RWPE2 (cell line): ENCODE measurements at regions not wholly inside any gene's neighbourhood (a gene's known extent, or its start where the extent isn't known, plus 50 kb on each side); places are given as distances from the start of the nearest gene placed in this dataset.

Source experiments
- ATAC-seq: fragments of 200-7000 bp; cut with Tn5 transposase; 3 replicates; pipeline ENCODE4 v1.9.1; 2021; ENCODE audit warnings: low read depth
- DNase-seq: peaks from one replicate; pipeline ENCODE4 v3.0.0-alpha.2; 2020; ENCODE audit warnings: low spot score
- H3K27ac ChIP-seq: fragments of 450-650 bp; 2 replicates; pipeline ENCODE4 v1.5.1; 2017; ENCODE audit warnings: mild to moderate bottlenecking; ENCODE audit not compliant: poor library complexity, severe bottlenecking
- H3K27me3 ChIP-seq: fragments of 250-450 bp; sonication (Bioruptor Pico); 2 replicates; pipeline ENCODE4 v1.5.1; 2021; ENCODE audit warnings: mild to moderate bottlenecking, moderate library complexity; ENCODE audit not compliant: insufficient read depth, poor library complexity, severe bottlenecking
- H3K36me3 ChIP-seq: fragments of 250-450 bp; sonication (Bioruptor Pico); 2 replicates; pipeline ENCODE4 v1.5.1; 2020; ENCODE audit warnings: low read depth, mild to moderate bottlenecking, moderate library complexity
- H3K4me1 ChIP-seq: fragments of 250-450 bp; sonication (Bioruptor Pico); 2 replicates; pipeline ENCODE4 v1.5.1; 2021; ENCODE audit warnings: mild to moderate bottlenecking, moderate library complexity; ENCODE audit not compliant: insufficient read depth, poor library complexity, severe bottlenecking
- H3K4me3 ChIP-seq: fragments of 250-450 bp; sonication (Bioruptor Pico); 2 replicates; pipeline ENCODE4 v1.5.1; 2021; ENCODE audit warnings: mild to moderate bottlenecking, moderate library complexity; ENCODE audit not compliant: severe bottlenecking
- H3K9me3 ChIP-seq: fragments of 250-450 bp; sonication (Bioruptor Pico); 2 replicates; pipeline ENCODE4 v1.5.1; 2021; ENCODE audit warnings: mild to moderate bottlenecking, moderate library complexity; ENCODE audit not compliant: severe bottlenecking
- CTCF ChIP-seq: fragments of 450-650 bp; IDR thresholded peaks from one replicate; pipeline ENCODE4 v1.5.1; 2017; ENCODE audit warnings: mild to moderate bottlenecking, moderate library complexity; ENCODE audit not compliant: poor library complexity, severe bottlenecking

GRCh38 chr13:48908381-48909055, 67.2 kb upstream of the FNDC3A start:
- ATAC-seq (peak; percentile 53), DNase-seq (no peak)
- TF ChIP-seq CTCF, result no peak
- no peaks in the 10 kb centered on the region for H3K36me3 ChIP-seq
- H3K27ac ChIP-seq, result peak overlapping the region; percentile 11
- peaks cover 6% of the 10 kb centered on the region for H3K4me1 ChIP-seq
- no peak overlapping the region for H3K4me3 ChIP-seq
- H3K27me3 ChIP-seq, result no peaks in the 10 kb centered on the region
- no peaks in the 10 kb centered on the region for H3K9me3 ChIP-seq

DNA sequence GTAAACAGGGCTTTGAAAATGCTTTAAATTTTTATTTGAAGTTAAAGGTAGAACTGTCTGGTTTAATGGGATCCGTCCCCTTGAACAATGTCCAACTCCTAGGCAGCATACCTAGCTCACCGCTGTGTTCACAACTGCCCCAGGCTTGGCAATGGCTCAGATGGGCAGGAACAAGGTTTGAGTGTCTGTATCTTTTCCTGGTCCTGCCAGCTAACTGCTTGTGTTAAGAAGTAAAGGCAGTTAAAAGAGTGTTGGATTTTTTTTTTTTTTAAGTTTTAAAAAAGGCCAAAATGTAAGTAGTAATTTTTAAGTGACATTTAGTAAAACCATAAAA, 66.7 kb upstream of the FNDC3A start:
- peak; percentile 61 for ATAC-seq
- Histone ChIP-seq H3K4me3 (no peak overlapping the region), H3K27ac (peak overlapping the region; percentile 11), H3K27me3 (no peaks in the 10 kb centered on the region), H3K4me1 (peaks cover 6% of the 10 kb centered on the region), H3K36me3 (no peaks in the 10 kb centered on the region), H3K9me3 (no peaks in the 10 kb centered on the region)
- no peak for TF ChIP-seq CTCF
- no peak for DNase-seq

GRCh38 chr13:48910686-48911085, 65.0 kb upstream of the FNDC3A start:
- H3K9me3 ChIP-seq, result no peaks in the 10 kb centered on the region
- no peak overlapping the region for H3K27ac ChIP-seq
- DNase-seq, result no peak
- ATAC-seq, result no peak
- no peak overlapping the region for H3K4me3 ChIP-seq
- peaks cover 6% of the 10 kb centered on the region for H3K4me1 ChIP-seq
- H3K36me3 ChIP-seq, result no peaks in the 10 kb centered on the region
- TF ChIP-seq CTCF, result no peak
- no peaks in the 10 kb centered on the region for H3K27me3 ChIP-seq

GRCh38 chr13:48919751-48920150, 56.0 kb upstream of the FNDC3A start:
- no peaks in the 10 kb centered on the region for H3K36me3 ChIP-seq
- no peak for ATAC-seq

More at GRCh38 chr13:48919751-48920150, 56.0 kb upstream of the FNDC3A start:
- H3K27ac ChIP-seq, result no peak overlapping the region
- TF ChIP-seq CTCF, result no peak
- no peaks in the 10 kb centered on the region for H3K27me3 ChIP-seq
- H3K4me3 ChIP-seq, result no peak overlapping the region
- no peaks in the 10 kb centered on the region for H3K4me1 ChIP-seq
- DNase-seq, result no peak
- H3K9me3 ChIP-seq, result no peaks in the 10 kb centered on the region
